HG03159 (cell line): ENCODE measurements at regions not wholly inside any gene's neighbourhood (a gene's known extent, or its start where the extent isn't known, plus 50 kb on each side); places are given as distances from the start of the nearest gene placed in this dataset.
"Not testable (repeated sequence)": the region's sequence is repeated elsewhere in the genome, so short reads cannot be mapped to it uniquely, and the experiment has no call there.

Source experiments
- ATAC-seq: cut with Tn5 transposase; IDR thresholded peaks from one replicate; pipeline ENCODE4 v1.9.1; 2021; ENCODE audit warnings: mild to moderate bottlenecking, moderate library complexity; ENCODE audit not compliant: unreplicated experiment

GRCh38 chr11:98394500-98394899, 626.2 kb upstream of the CNTN5 start:
- ATAC-seq: not testable (repeated sequence)

GRCh38 chr11:98398508-98398907, 622.2 kb upstream of the CNTN5 start:
- no peak for ATAC-seq

- no peak for ATAC-seq
Measured at GRCh38 chr11:98409069-98409468, 611.7 kb upstream of the CNTN5 start.

- ATAC-seq: no peak
Measured at GRCh38 chr11:98411777-98412176, 609.0 kb upstream of the CNTN5 start.

- ATAC-seq: no peak
Measured at GRCh38 chr11:98417256-98417755, 603.4 kb upstream of the CNTN5 start.

- ATAC-seq: no peak
Measured at GRCh38 chr11:98423933-98424332, 596.8 kb upstream of the CNTN5 start.

GRCh38 chr11:98424773-98425172, 596.0 kb upstream of the CNTN5 start:
- not testable (repeated sequence) for ATAC-seq

- no peak for ATAC-seq
Measured at GRCh38 chr11:98431463-98432359, 589.0 kb upstream of the CNTN5 start.

- ATAC-seq: no peak
Measured at GRCh38 chr11:98434296-98434695, 586.5 kb upstream of the CNTN5 start.

GRCh38 chr11:98453378-98453777, 567.4 kb upstream of the CNTN5 start:
- no peak for ATAC-seq

- no peak for ATAC-seq
Measured at GRCh38 chr11:98455500-98456307, 565.0 kb upstream of the CNTN5 start.

GRCh38 chr11:98456308-98456680, 564.5 kb upstream of the CNTN5 start:
- no peak for ATAC-seq

- no peak for ATAC-seq
Measured at GRCh38 chr11:98495016-98495415, 525.7 kb upstream of the CNTN5 start.

GRCh38 chr11:98495601-98496000, 525.1 kb upstream of the CNTN5 start:
- no peak for ATAC-seq

- no peak for ATAC-seq
Measured at GRCh38 chr11:98507208-98507607, 513.5 kb upstream of the CNTN5 start.

GRCh38 chr11:98512938-98513337, 507.8 kb upstream of the CNTN5 start:
- no peak for ATAC-seq

- no peak for ATAC-seq
Measured at GRCh38 chr11:98531576-98531975, 489.2 kb upstream of the CNTN5 start.

- ATAC-seq: no peak
Measured at GRCh38 chr11:98536023-98536422, 484.7 kb upstream of the CNTN5 start.

GRCh38 chr11:98538358-98538757, 482.4 kb upstream of the CNTN5 start:
- not testable (repeated sequence) for ATAC-seq

GRCh38 chr11:98545544-98546175, 475.1 kb upstream of the CNTN5 start:
- ATAC-seq: no peak

GRCh38 chr11:98549571-98549970, 471.2 kb upstream of the CNTN5 start:
- ATAC-seq: no peak
